ENCODE measurements at regions not wholly inside any gene's neighbourhood (a gene's known extent, or its start where the extent isn't known, plus 50 kb on each side); places are given as distances from the start of the nearest gene placed in this dataset.
A peak's percentile ranks its signal among the peaks of the same experiment; 100 is the strongest.

DNA sequence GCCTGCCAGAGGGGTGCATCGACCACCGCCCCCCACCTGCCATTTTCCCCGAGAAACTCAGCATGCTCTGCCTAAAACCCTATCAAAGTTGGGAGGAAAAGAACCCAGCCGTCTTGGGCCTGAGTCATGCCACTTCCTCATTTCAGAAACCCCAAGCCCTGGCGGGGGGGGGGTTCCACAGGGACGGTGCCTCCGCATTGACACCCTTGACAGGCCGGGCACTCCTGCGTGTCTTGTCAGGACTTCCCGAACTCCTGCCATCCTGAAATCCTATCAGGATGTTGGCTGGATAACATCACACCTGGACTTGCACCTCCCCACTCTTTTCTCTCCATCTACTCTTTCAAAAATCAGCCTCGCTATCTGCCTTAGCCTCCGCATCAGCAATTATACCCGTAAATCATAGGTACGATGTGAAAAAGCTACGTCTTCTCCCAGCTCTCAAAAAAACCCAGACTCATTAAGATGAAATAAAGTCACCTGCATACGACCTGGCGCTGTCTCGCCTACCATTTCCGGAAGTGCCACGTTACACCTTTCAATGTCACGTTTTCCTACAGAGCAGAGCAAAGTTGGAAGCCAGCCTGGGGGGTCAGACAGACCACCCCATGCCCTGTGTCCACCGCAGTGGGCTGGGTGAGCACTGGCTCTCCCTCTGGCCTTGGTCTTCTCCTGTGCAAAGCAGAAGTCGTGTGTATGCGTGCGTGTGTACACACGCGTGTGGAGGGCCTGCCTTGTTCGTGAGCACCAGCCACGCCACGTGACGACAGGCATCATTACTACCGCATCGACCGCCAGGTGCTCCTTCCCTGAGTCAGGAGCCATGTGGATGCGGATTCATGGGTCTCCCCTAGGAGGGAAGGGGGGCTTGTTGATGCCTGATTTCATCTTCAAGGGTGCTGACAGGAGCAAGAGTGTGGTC lies 96.7 kb downstream of the RFLNA start (continued):
- TF ChIP-seq MYC (IDR thresholded peaks at IDR 0.05; ENCODE audit: insufficient read depth, insufficient read length, insufficient replicate concordance, low read length, severe bottlenecking) (no peak), NFIC (IDR thresholded peaks at IDR 0.05; ENCODE audit: low read depth, low read length) (no peak), ZNF274 (IDR thresholded peaks at IDR 0.05; ENCODE audit: insufficient read depth, insufficient read length) (no peak), DPF2 (IDR thresholded peaks at IDR 0.05) (peak; percentile 35), JUNB (IDR thresholded peaks at IDR 0.05) (peak; percentile 16; the same call in 1 of the 2 replicates), ATF7 (IDR thresholded peaks at IDR 0.05; ENCODE audit: low read depth) (peak; percentile 46; the same call in 1 of the 2 replicates), MEF2B (IDR thresholded peaks at IDR 0.05; ENCODE audit: partially characterized antibody, poor library complexity, severe bottlenecking) (peak; percentile 13), BACH1 (IDR thresholded peaks at IDR 0.05; ENCODE audit: borderline replicate concordance) (0 out of 2 replicates have a peak, but pooled peaks have one; percentile 33), STAT1 (conservative IDR thresholded peaks at IDR 0.05) (no peak), SIN3A (IDR thresholded peaks at IDR 0.05; ENCODE audit: low read depth, low read length) (no peak), CREB1 (IDR thresholded peaks at IDR 0.05; ENCODE audit: low read depth) (no peak), IKZF1 (conservative IDR thresholded peaks at IDR 0.05) (no peak; the same call in 1 of the 2 replicates), NFYA (IDR thresholded peaks at IDR 0.05; ENCODE audit: borderline replicate concordance, low read depth, low read length) (no peak), ETV6 (conservative IDR thresholded peaks at IDR 0.05 in 1 of 2, IDR thresholded peaks at IDR 0.05 in 1 of 2; ENCODE audit: borderline replicate concordance in 1 of 2, low read depth in 1 of 2) (peak in 1 of 2 experiments; percentile 83; a peak in 2 of 4 replicates), CREM (IDR thresholded peaks at IDR 0.05; ENCODE audit: low read depth) (no peak), SP1 (IDR thresholded peaks at IDR 0.05; ENCODE audit: low read depth, low read length) (no peak), JUND (IDR thresholded peaks at IDR 0.05; ENCODE audit: low read depth, low read length) (no peak)
- TF ChIP-seq, protein P1, sequence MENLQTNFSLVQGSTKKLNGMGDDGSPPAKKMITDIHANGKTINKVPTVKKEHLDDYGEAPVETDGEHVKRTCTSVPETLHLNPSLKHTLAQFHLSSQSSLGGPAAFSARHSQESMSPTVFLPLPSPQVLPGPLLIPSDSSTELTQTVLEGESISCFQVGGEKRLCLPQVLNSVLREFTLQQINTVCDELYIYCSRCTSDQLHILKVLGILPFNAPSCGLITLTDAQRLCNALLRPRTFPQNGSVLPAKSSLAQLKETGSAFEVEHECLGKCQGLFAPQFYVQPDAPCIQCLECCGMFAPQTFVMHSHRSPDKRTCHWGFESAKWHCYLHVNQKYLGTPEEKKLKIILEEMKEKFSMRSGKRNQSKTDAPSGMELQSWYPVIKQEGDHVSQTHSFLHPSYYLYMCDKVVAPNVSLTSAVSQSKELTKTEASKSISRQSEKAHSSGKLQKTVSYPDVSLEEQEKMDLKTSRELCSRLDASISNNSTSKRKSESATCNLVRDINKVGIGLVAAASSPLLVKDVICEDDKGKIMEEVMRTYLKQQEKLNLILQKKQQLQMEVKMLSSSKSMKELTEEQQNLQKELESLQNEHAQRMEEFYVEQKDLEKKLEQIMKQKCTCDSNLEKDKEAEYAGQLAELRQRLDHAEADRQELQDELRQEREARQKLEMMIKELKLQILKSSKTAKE (IDR thresholded peaks at IDR 0.05; ENCODE audit: low read depth, poor library complexity, severe bottlenecking), result no peak
- TF ChIP-seq, protein P2, sequence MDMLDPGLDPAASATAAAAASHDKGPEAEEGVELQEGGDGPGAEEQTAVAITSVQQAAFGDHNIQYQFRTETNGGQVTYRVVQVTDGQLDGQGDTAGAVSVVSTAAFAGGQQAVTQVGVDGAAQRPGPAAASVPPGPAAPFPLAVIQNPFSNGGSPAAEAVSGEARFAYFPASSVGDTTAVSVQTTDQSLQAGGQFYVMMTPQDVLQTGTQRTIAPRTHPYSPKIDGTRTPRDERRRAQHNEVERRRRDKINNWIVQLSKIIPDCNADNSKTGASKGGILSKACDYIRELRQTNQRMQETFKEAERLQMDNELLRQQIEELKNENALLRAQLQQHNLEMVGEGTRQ (IDR thresholded peaks at IDR 0.05; ENCODE audit: borderline replicate concordance, low read depth, low read length), result no peak
- TF ChIP-seq, protein P3, sequence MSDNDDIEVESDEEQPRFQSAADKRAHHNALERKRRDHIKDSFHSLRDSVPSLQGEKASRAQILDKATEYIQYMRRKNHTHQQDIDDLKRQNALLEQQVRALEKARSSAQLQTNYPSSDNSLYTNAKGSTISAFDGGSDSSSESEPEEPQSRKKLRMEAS (IDR thresholded peaks at IDR 0.05; ENCODE audit: low read depth, low read length), result peak; percentile 41; the same call in 1 of the 2 replicates
- TF ChIP-seq, protein P4, sequence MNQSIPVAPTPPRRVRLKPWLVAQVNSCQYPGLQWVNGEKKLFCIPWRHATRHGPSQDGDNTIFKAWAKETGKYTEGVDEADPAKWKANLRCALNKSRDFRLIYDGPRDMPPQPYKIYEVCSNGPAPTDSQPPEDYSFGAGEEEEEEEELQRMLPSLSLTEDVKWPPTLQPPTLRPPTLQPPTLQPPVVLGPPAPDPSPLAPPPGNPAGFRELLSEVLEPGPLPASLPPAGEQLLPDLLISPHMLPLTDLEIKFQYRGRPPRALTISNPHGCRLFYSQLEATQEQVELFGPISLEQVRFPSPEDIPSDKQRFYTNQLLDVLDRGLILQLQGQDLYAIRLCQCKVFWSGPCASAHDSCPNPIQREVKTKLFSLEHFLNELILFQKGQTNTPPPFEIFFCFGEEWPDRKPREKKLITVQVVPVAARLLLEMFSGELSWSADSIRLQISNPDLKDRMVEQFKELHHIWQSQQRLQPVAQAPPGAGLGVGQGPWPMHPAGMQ (IDR thresholded peaks at IDR 0.05; ENCODE audit: borderline replicate concordance), result no peak
- TF ChIP-seq, protein P5, sequence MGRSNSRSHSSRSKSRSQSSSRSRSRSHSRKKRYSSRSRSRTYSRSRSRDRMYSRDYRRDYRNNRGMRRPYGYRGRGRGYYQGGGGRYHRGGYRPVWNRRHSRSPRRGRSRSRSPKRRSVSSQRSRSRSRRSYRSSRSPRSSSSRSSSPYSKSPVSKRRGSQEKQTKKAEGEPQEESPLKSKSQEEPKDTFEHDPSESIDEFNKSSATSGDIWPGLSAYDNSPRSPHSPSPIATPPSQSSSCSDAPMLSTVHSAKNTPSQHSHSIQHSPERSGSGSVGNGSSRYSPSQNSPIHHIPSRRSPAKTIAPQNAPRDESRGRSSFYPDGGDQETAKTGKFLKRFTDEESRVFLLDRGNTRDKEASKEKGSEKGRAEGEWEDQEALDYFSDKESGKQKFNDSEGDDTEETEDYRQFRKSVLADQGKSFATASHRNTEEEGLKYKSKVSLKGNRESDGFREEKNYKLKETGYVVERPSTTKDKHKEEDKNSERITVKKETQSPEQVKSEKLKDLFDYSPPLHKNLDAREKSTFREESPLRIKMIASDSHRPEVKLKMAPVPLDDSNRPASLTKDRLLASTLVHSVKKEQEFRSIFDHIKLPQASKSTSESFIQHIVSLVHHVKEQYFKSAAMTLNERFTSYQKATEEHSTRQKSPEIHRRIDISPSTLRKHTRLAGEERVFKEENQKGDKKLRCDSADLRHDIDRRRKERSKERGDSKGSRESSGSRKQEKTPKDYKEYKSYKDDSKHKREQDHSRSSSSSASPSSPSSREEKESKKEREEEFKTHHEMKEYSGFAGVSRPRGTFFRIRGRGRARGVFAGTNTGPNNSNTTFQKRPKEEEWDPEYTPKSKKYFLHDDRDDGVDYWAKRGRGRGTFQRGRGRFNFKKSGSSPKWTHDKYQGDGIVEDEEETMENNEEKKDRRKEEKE (IDR thresholded peaks at IDR 0.05), result no peak

Measured in GM12878 (cell line).